Inferior parietal cortex (tissue), 1 donor: ENCODE measurements at regions not wholly inside any gene's neighbourhood (a gene's known extent, or its start where the extent isn't known, plus 50 kb on each side); places are given as distances from the start of the nearest gene placed in this dataset.
"Not testable (repeated sequence)": the region's sequence is repeated elsewhere in the genome, so short reads cannot be mapped to it uniquely, and the experiment has no call there.

Source experiments
- DNase-seq: peaks from one replicate; pipeline ENCODE4 v3.0.0-alpha.2; 2016; ENCODE audit errors: extremely low spot score

- DNase-seq: no peak
Measured at GRCh38 chr1:245031041-245031440, 123.7 kb upstream of the KIF26B start.

GRCh38 chr1:245026247-245026646 lies 128.5 kb upstream of the KIF26B start:
- DNase-seq: no peak

GRCh38 chr1:245025525-245025924 lies 129.3 kb upstream of the KIF26B start:
- DNase-seq: no peak

GRCh38 chr1:245023222-245023621 lies 131.6 kb upstream of the KIF26B start:
- DNase-seq: no peak

- DNase-seq: no peak
Measured at GRCh38 chr1:245019910-245020486, 134.8 kb upstream of the KIF26B start.

DNA sequence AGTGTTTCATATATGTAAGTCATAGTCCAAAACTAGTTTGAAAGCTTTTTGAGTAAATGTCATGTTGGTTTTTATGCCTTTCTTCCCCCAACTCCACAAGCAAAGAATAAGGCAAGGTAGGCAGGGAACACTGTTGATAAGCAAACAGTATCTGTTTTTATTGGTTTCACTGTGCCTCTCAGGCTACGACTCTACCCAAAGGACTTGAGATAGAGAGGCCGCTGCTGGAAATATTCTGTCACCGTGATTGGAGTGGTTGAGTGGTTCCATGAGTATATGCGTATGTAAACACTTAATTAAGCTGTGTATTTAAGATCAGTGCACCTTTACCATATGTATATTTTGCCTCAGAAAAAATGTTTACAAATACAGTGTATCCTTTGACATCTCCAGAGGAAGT lies 138.1 kb upstream of the KIF26B start:
- no peak for DNase-seq

- DNase-seq: no peak
Measured at GRCh38 chr1:245015031-245015430, 139.8 kb upstream of the KIF26B start.

GRCh38 chr1:245014247-245015029 lies 140.3 kb upstream of the KIF26B start:
- DNase-seq: no peak

DNA sequence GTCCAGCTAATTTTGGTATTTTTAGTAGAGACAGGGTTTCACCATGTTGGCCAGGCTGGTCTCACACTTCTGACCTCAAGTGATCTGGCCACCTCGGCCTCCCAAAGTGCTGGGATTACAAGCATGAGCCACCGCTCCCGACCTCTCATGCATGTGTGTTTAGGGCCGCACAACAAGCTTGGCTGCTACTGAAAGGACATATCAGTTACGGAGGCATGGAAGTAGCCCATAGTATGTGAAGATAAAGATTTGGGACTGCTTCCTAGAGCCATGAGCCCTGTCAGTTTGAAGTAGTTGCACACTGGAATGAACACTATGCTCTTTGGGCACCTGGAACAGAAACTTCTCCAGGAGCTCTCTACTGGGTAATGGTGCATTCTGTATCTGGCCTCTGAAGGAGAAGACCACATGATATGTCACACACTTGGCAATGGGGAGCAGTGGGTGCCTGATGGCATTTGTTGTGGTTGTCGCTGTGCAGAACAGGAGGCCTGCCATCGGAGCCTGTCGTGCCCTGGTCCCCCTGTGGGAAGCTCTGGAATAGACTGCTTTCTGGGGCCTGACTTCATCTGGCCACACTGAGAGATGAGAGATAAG lies 144.7 kb upstream of the KIF26B start:
- no peak for DNase-seq

- no peak for DNase-seq
Measured at GRCh38 chr1:245008761-245009160, 144.4 kb upstream of the HNRNPU start.

DNA sequence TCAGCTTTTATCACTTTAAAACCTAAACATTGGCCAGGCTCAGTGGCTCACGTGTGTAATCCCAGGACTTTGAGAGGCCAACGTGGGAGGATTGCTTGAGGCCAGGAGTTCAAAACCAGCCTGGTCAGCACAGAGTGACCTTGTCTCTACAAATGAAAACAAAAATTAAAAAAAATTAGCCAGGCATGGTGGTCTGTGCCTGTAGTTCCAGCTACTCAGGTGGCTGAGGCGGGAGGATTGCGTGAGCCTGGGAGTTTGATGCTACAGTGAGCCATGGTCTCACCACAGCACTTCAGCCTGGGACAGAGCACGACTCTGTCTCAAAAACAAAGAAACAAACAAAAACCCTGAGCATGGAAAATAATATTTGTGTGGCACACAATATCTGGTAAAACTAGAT lies 143.5 kb upstream of the HNRNPU start:
- DNase-seq: no peak

DNA sequence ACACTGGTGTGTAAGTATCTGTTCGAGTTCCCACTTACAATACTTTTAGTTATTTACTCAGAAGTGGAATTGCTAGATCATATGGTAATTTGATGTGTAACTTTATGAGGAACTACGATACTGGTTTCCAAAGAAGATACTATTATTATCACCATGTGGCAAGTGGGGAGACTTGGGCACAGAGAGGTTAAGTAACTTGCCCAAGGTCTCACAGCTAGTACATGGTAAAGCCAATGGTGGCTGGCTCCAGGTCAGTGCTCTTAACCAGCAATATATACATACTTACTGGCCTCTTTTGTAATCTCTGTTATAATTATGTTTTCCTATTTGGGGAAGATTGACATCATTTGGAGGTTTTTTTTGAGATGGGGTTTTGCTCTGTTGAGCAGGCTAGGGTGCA lies 138.9 kb upstream of the HNRNPU start:
- no peak for DNase-seq

DNA sequence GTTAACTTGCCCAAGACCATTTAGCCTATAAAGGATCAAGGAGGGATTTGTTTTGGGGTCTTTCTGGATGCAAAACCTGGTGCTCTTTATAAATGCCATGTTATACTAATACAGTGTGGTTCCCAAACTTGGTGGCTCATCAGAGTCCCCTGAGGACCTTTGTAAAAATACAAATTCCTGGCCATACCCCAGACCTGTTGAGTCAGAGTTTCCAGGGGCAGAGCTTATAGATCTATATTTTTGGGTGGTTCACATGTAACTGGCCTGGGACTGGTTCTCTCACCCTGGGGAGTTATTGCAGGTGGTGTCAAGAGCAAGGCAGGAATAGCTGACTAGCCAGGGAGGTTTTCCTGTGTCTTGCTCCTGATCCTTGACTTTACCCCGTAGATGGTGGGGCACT lies 136.9 kb upstream of the HNRNPU start:
- no peak for DNase-seq

- DNase-seq: no peak
Measured at GRCh38 chr1:245000872-245001188, 136.5 kb upstream of the HNRNPU start.

- not testable (repeated sequence) for DNase-seq
Measured at GRCh38 chr1:244999644-245000043, 135.3 kb upstream of the HNRNPU start.

DNA sequence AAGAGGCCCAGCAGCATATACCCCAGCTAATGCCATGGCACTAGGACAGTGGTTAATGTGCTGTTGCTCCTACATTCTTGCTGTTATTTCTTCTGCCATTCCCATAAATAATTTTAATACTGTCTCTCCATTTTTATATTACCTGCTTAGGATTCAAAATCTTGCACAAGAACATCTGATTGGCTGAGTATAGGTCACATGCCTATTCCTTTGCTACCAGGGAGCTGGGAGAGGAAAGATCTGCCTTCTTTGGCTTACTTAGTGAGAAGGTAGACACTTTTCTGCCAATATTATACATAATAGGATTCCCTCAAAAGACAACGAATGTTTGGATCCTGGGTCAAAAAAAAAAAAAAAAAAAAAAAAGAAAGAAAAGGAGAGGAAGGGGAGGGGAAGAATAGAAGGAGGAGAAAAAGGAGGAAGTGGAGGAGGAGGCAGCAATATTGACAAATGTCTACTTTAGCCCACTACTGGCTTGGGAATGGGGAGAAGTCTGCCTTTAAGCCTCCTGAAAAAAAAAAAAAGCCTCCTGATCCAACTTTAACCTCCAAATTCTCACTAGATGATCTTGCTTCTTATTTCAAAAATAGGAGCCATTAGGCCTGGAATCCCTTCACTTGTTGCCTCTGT lies 134.5 kb upstream of the HNRNPU start:
- DNase-seq: no peak

- no peak for DNase-seq
Measured at GRCh38 chr1:244995602-244996400, 131.5 kb upstream of the HNRNPU start.

- no peak for DNase-seq
Measured at GRCh38 chr1:244992833-244993232, 128.5 kb upstream of the HNRNPU start.

- DNase-seq: no peak
Measured at GRCh38 chr1:244989813-244990212, 125.5 kb upstream of the HNRNPU start.

DNA sequence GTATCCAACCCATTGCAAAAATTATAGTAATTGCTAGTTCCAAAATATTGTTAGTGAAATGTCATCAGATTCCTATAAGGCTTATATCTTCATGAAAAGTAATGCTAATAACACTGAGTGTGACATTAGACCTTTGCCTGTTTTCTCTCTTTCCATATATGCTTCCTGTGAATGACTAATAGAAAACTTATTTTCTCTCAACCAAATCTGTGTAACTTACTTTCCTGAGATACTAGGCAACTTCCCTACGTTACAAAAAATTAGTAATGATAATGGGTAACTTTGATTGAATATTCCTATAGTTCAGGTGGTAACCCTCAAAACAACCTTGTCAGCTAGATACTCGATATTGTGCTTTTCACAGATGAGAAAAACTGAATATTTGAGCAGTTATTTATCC lies 124.2 kb upstream of the HNRNPU start:
- DNase-seq: no peak

- DNase-seq: no peak
Measured at GRCh38 chr1:244980605-244981004, 116.3 kb upstream of the HNRNPU start.

DNA sequence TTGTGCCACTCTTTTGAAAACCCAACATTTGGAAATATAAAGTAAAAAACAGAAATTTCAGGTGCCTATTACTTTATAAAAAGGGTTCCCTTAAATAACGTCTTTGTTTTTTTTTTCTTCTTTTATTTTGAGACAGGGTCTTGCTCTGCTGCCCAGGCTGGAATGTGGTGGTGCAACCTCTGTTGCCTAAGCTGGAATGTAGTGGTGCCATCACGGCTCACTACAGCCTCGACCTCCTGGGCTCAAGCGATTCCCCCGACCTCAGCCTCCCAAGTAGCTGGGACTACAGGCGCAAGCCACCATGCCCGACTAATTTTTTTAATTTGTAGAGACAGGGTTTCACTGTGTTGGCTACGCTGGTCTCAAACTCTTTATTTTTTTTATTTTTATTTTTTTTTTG lies 110.2 kb upstream of the HNRNPU start:
- no peak for DNase-seq
